HG03342 (cell line): ENCODE measurements at regions not wholly inside any gene's neighbourhood (a gene's known extent, or its start where the extent isn't known, plus 50 kb on each side); places are given as distances from the start of the nearest gene placed in this dataset.
"Not testable (repeated sequence)": the region's sequence is repeated elsewhere in the genome, so short reads cannot be mapped to it uniquely, and the experiment has no call there.

Experiments used
- ATAC-seq: cut with Tn5 transposase; IDR thresholded peaks from one replicate; pipeline ENCODE4 v1.9.1; 2021; ENCODE audit warnings: mild to moderate bottlenecking, moderate library complexity; ENCODE audit not compliant: unreplicated experiment

DNA sequence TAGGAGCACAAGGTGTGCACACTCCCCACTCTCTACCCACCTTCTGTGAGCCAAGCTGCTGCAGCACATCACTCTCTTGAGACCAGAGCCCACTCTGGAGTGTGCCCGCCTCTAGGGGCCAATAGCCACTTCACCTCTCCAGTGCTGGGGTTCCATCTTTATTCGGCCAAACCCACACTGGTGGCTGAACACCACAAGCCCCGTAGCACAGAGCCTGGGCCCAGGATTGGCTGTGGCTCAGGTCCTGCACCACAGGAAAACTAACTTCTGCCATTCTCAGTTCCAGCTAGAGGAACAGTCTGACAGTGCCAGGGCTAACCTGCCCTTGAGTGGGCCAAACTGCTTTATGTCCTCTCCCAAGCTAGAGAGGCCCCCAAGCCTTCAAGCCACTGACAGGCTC, 111.0 kb upstream of the TOX3 start:
- no peak for ATAC-seq

DNA sequence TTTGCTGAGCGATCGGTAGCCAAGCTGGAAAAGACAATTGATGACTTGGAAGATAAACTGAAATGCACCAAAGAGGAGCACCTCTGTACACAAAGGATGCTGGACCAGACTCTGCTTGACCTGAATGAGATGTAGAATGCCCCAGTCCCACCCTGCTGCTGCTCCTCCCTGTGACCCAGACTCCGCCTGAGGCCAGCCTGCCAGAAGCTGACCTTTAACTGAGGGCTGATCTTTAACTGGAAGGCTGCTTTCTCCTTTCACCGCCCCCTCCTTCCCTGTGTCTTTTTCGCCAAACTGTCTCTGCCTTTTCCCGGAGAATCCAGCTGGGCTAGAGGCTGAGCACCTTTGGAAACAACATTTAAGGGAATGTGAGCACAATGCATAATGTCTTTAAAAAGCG, 109.0 kb upstream of the TOX3 start:
- ATAC-seq = not testable (repeated sequence)

DNA sequence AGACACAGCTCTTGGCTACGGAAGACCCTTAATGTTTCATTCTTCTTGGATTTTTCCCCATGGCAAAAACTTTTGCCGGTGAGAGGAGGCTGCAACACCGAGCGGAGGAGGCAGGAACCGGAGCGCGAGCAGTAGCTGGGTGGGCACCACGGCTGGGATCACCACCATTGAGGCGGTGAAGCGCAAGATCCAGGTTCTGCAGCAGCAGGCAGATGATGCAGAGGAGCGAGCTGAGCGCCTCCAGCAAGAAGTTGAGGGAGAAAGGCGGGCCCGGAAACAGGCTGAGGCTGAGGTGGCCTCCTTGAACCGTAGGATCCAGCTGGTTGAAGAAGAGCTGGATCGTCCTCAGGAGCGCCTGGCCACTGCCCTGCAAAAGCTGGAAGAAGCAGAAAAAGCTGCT, 108.2 kb upstream of the TOX3 start:
- not testable (repeated sequence) for ATAC-seq

DNA sequence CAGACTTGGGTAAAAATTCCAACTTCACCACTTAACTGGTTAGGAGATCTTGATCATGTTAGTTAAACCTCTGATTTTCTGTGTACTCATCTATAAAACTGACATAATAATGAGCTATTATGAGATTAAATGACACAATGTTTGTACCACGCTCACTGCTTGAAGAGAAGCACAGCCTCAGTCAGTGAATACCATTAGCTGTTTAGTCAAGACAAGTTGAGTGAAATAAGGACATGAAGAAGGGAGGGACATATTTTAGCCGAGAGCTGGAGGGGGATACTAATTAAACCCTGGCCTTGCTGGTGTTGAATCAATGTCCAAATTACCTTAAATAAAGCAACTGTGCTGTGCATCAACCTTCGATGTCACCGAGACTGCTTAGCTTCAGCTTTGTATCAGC, 105.1 kb upstream of the TOX3 start:
- no peak for ATAC-seq

DNA sequence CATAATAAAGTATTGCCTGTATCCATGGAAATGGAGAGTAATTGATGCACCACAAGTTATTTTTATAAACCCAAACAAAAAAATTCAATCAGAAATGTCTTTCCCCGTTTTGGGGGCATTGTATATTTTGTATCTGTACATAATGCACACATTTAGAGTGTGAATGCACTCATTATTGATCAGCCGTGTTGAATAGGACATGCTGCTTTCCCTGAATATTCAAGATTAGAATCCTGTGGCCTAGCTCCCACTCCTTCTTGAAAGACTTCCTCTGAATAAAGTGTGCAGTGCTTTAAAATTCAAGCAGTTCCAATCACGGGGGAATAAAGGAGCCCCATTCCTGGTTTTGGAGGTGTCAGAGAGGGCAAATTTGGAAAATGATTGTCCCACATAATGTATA, 103.8 kb upstream of the TOX3 start:
- ATAC-seq = no peak

DNA sequence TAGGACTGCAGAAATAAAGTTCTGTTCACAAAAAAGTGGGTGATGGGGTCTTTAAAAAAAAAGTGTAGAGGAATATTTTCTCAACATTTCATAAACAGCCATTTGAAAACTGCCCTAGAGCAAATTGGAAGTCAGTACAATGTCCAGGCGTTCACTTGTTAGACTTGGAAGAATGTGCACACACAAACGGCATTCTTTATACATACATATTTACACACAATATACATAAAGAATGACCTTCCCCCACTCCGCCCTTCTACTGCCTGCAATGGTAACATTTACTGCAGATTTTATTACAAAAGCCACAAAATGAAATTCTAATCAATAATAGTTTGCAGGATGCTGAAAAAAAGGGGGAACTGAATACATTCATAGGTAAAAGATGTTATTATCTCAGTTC, 103.4 kb upstream of the TOX3 start:
- ATAC-seq = no peak

DNA sequence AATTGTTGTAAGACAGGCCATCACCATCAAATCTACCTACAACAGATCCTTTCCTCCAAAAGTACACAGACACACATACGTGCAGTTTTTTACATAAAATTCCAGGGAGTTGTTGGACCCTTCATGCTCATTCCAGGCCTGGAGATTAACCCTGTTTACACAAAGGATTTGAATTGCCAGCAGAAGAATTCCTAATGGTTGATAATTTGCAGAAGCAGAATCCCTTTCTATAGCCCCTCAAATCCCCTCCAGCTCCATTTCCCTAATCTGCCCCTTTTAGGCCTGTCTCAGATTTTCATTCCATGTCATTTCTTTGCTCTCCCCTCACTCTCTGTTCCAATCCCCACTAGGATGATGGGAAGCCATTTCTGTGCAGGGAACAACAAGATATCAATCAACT, 102.9 kb upstream of the TOX3 start:
- ATAC-seq = no peak

DNA sequence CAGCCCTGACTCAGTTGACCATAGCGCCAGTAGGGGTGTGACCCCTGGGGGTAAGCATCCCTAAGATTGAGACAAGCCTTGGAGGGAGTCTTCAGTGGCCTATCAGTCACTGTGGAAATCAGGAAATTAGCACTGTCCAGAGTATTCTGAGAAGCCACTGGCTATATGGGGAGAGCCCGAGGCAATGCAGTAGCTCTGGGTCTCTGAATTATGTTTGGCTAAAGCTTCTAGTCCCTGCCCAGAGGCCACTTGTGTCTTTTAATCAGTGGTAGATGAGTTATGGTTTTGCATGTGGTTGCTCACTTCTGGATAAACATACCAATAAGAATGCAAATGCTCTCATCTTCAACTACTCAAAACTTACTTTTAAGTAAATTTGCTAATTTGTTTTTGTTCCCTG, 100.6 kb upstream of the TOX3 start:
- ATAC-seq = no peak

DNA sequence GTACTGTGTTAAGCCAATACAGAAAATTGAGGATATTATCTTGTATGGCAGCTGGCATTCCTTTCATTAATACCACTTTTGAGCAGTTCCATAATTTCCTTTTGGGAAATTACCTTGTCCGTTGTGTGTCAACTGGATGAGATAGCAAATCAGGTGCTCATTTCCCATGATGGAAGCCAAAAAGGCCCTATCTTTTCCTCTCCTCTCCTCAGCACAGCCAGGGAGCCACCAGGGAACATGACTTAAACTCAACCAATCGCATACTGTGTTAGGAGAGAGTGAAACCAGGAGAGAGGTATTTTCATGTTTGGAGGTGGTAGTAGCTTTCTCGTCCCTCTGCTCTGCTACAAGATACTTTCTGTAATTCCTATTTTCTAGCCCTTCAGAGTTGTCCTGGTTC, 96.1 kb upstream of the TOX3 start:
- no peak for ATAC-seq

DNA sequence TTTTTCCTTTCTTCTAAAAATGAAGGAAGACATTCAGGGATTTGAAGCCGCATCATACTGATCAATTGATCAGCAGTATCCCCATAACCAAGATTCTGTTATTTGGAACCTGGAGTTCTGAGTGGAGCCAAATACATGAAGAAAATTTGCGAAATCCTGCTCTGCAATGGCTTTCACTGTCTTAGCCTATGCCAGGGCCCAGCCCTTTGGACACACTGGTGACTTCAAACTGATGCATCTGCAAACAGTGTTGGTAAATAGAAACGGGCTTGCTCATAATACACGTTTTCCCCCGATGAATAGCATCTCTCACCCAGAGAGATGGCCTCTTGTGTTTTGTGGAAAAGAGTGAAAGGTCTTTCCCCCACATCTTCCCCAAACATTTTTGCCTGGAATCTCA, 87.6 kb upstream of the TOX3 start:
- no peak for ATAC-seq

DNA sequence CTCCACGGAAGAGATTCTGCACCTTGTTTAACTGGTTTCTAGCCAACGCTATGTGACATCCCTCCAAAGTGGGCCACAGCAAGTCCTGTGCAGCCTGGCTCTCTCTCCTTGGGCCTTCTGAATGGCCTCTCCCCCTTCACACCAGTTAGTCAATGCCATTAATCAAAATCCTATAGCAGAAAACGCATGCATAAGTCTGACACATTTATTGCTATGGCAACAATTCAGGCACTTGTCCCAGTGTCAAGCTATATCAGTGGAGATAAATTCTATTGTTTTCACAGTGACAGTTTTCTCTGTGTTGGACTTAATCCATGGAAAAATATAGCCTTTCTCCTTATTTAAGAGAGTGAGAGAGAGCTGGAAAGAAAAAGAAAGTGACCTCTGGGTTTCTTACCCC, 87.2 kb upstream of the TOX3 start:
- ATAC-seq = no peak

DNA sequence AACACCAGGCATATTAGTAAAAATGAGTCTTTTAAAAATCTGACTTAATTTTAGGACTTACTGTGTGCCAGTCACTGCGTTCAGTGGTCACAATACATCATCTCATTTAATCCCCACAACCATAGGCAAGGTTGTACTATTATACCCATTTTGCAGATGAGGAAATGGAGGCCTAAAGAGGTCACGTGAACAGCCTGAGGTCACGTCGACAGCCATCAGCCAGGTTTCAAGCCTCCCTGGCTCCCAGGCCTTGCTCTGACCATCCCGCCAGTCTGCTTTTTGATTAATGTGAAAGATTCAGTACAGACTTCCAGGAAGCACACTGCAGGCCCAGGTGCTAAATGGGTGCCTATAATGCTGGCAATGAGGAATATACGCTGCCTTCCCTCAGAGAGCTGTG, 86.3 kb upstream of the TOX3 start:
- no peak for ATAC-seq

DNA sequence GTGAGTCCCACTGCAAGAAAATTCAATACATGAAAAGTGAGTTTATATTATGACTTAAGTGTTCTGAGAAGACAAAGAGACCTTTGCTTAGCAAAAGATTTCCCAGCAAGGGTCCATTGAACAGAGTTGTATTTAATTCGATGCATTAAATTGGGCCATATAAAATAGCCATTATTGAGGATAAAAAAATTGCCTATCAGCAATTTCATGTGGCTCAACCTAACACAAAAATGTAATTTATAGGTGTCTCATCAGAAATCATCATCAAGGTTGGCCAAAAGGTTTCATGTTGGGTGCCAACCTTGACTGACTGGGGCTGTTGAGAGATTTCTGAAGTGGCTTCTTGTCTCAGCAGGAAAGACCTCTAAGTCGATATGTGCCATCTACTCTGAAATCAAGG, 84.8 kb upstream of the TOX3 start:
- no peak for ATAC-seq

DNA sequence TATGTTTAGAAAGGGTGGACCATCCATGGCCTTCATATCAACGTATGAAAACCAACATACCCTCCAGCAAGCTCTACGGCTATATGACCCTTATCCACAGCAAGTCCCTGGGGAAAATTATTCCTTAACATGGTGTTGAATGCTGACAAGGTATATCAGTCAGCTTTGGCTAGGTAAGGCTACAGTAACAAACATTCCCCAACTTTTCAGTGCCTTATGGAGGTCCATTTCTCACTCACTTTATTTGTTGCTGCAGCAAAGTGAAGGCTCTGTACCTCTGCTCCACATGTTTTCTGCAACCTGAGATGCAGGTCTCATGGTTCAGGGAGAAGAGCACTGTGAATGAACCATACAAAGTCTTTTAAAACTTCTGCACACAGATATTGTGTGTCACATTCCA, 83.8 kb upstream of the TOX3 start:
- no peak for ATAC-seq

DNA sequence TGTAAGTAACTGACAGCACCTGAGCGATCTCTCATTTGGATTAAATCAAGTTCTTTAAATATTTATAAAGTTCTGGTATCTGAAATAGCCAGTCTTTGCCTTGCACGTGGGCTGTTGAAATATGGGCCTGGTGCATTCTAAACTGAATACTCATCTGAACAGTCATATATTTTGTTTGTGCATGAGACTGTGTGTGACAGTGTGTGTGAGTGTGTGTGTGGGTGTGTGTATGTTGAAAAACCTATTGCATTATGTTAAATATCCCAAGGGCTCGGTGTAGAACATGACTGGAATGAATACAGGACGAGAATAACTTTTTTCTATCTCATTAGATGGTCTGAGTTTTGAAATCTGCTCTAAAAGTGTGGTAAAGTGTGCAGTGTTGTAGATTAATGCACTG, 82.4 kb upstream of the TOX3 start:
- no peak for ATAC-seq

DNA sequence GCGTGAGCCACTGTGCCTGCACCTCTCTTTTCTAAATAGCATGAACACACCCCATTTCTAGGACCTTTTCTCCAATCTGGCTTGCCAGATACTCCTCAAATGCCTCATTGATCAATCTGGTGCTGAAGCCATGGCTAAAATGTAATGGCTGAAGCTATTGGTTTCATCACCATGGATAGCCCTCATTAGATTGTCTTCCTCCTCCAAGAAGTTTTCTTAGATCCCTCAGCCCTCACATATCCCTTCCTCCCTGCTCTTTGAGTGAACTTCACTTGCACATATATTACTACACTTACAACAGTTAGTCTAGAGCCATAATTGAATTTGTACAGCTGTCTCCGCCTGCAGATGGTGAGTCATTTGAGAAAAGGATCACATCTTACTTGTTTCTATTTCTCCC, 77.9 kb upstream of the TOX3 start:
- ATAC-seq = no peak

DNA sequence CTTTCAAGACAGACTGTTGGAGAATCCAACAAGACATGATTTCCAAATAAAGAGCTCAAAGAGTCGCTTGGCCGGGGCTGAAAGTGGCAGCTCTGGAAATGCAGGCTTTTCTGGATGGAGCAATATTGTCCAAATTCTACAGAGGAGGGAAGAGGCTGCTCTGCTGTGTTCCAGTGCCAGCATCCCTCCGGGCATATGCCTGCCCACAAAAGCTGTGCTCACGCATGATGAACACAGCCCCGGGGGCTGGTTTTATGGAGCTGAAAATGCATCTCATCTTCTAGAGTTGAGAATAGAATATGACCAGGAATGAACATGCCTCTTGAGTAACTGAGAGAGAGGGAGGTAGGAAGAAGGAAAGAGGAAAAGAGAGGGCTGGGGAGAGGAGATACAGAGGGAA, 74.7 kb upstream of the TOX3 start:
- ATAC-seq = no peak

DNA sequence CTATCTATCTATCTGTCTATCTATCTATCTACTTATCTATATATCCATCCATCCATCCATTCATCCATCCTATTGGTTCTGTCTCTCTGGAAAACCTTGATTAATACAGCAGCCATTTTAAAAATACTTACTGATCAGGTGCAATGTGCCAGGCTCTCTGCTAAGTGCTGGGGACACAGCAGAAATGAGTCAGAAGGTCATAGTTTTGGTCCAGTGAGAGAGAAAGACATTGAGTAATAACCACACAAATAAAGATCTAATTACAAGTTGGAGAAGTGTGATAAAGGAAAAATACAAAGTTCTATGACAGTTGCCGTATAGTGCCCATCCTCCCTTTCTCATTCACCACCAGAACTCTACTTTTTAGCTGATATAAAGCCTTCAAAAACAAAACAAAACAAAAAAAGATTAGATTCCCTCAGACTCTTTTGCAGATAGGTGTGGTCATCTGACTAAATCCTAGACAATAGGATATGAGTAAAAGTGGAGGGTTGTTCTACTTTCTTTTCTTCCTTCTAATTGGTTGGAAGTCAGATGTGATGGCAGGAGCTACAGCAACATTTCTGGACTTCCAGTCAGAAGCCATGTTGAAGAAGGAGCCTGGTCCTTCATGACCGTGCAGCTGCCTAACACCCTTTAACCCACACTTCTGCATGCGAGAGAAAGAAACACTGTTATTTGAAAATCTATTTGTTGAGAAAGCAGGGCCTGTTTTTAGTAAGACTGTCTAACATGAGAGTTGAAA, 72.0 kb upstream of the TOX3 start:
- ATAC-seq = no peak

DNA sequence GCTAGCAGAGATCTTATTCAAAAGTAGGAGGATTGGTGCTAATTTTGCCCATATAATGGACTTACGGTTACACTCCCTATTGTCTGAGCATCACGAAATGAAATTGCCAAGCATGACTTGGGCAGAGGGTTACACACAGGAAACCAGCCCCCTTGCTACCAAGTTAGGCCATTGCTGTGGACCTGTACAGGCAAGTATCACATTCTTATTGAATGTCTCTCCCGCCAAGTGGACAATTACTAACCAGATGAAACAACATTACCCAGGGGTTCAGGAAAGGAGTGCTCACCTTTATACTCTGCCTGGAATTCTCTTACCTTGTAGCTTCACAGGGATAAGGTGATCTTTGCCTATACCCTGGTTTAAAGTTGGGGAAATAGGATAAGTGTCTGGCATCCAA, 70.6 kb upstream of the TOX3 start:
- no peak for ATAC-seq

DNA sequence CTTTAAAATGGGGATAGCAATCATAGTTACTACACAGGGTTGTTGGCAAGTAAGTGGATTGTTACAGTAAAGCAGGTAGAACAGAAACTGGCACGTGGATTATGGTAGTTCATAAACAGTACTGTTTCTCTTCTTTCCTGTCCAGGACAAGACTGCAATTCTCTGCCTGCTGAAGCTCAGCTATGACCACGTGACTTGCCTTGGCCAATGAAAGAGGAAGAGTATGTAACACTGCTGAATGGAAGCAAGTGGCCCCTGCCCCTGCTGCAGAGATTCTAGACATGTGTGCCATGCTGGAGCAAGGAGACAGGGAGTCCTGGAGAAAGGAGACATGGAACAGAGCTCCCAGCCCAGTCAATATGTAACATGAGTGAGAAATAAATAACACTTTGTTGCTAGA, 66.6 kb upstream of the TOX3 start:
- no peak for ATAC-seq

DNA sequence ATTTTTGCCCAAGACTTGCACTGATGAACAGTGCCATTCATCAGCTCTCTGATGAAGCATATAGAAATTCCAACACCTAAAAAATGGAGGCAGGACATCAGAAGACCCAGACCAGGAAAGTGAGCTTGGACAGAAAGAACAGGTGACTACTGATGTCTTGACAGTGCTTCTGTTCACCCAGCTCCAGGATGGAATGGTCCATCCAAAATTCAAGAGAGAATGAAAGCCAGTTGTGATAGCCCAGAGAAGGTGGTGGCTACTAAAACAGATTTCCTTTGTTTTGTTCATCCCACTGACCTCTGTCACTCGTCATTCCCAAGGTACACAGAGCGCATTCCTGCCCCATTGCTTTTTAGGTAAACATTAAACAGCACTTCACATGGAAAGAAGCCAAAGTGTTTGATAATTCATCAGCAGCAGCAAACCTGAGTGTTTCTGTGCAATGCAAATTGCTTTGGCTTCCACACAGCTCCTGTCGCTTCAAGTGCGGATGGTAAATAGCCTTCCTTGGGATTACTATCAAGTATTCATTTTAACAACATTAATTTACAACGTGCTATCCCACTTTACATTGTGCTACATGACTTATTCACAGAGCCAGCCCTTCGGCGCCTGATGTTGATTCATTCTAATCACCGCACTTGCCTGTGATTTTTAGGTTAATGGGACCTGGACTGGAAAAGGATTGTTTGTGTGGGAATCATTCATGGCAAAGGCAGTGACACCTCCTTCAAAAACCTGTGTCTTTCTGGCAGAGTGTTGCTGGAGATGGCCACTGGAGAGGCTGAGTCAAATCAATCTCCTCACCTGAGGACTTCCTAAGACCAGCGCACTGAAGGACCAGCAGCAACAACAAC, 65.1 kb upstream of the TOX3 start:
- no peak for ATAC-seq

DNA sequence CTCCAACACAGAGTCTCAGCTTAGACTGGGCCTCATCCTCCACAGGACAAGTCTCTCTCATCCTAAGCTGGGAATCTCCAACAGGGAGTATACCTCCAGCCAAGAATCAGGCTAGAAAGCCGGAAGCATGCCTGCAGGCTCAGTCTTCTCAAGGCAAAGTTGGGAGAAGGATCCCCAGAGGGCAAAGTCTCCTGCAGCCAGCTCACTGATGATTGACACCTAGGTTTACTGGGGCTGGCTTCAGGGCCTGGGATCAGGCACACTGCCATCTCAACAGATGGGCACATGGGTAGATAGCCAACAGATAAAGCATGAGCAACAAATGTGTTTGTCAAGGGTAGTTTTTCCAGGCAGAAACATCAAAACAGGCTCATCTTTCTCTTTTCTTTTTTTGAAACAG, 56.1 kb upstream of the TOX3 start:
- ATAC-seq = no peak
